CD8-positive, alpha-beta memory T cell (primary cell): ENCODE measurements at regions not wholly inside any gene's neighbourhood (a gene's known extent, or its start where the extent isn't known, plus 50 kb on each side); places are given as distances from the start of the nearest gene placed in this dataset.
A peak's percentile ranks its signal among the peaks of the same experiment; 100 is the strongest.
"Not testable (repeated sequence)": the region's sequence is repeated elsewhere in the genome, so short reads cannot be mapped to it uniquely, and the experiment has no call there.

Experiments used
- CTCF ChIA-PET: fragments of 350-600 bp; sonication (Branson Sonifier 250); formaldehyde crosslinking; loops from one replicate; lab custom pipeline; 2021; ENCODE audit warnings: antibody characterized with exemption; lab: Charles Lee
- POLR2A ChIA-PET: fragments of 350-600 bp; sonication (Branson Sonifier 250); formaldehyde crosslinking; loops from one replicate; lab custom pipeline; 2021; ENCODE audit warnings: antibody characterized with exemption; lab: Charles Lee
- DNase-seq, 5 donors: peaks; one replicate each; pipeline versions ENCODE4 v3.0.0 to v3.0.0-alpha.2; 2020 to 2022; ENCODE audit warnings: mixed read lengths in 1 of 5
- H3K27ac ChIP-seq: one replicate; pipeline ENCODE4 v1.7.0; 2013; ENCODE audit warnings: low read depth, mild to moderate bottlenecking, low read length, moderate library complexity
- H3K27me3 ChIP-seq: 2 replicates; pipeline ENCODE4 v1.7.0; 2013; ENCODE audit warnings: low read length, mild to moderate bottlenecking; ENCODE audit not compliant: insufficient read depth, poor library complexity, severe bottlenecking
- H3K36me3 ChIP-seq: 2 replicates; pipeline ENCODE4 v1.7.0; 2013; ENCODE audit warnings: mild to moderate bottlenecking, low read length, moderate library complexity; ENCODE audit not compliant: insufficient read depth
- H3K4me1 ChIP-seq: 2 replicates; pipeline ENCODE4 v1.7.0; 2013; ENCODE audit warnings: mild to moderate bottlenecking, low read length, moderate library complexity; ENCODE audit not compliant: insufficient read depth
- H3K4me3 ChIP-seq: 2 replicates; pipeline ENCODE4 v1.7.0; 2013; ENCODE audit warnings: mild to moderate bottlenecking, low read length
- H3K9me3 ChIP-seq: 2 replicates; pipeline ENCODE4 v1.7.0; 2013; ENCODE audit warnings: mild to moderate bottlenecking, low read length
- H3K27ac Mint-ChIP-seq, 8 donors: one replicate each; pipeline ENCODE4 v1.8.0; 2020 to 2021; ENCODE audit warnings: mixed read lengths in 8 of 8, mild to moderate bottlenecking in 6 of 8, inconsistent platforms in 3 of 8, moderate library complexity in 3 of 8
- H3K27me3 Mint-ChIP-seq, 2 donors: one replicate each; pipeline ENCODE4 v1.8.0; 2020 to 2021; ENCODE audit warnings: mixed read lengths in 2 of 2, mild to moderate bottlenecking in 1 of 2, moderate library complexity in 1 of 2
- H3K36me3 Mint-ChIP-seq, 3 donors: one replicate each; pipeline ENCODE4 v1.8.0; 2020 to 2021; ENCODE audit warnings: mixed read lengths in 3 of 3, inconsistent platforms in 1 of 3, mild to moderate bottlenecking in 1 of 3
- H3K4me1 Mint-ChIP-seq, 3 donors: one replicate each; pipeline ENCODE4 v1.8.0; 2020 to 2021; ENCODE audit warnings: mixed read lengths in 3 of 3, inconsistent platforms in 1 of 3, mild to moderate bottlenecking in 1 of 3
- H3K4me3 Mint-ChIP-seq, 7 donors: one replicate each; pipeline ENCODE4 v1.8.0; 2020 to 2021; ENCODE audit warnings: mixed read lengths in 7 of 7, mild to moderate bottlenecking in 6 of 7, moderate library complexity in 4 of 7, inconsistent platforms in 2 of 7
- H3K9me3 Mint-ChIP-seq, 5 donors: one replicate each; pipeline ENCODE4 v1.8.0; 2020 to 2022; ENCODE audit warnings: mixed read lengths in 5 of 5, mild to moderate bottlenecking in 3 of 5, moderate library complexity in 2 of 5, inconsistent platforms in 1 of 5

GRCh38 chr12:47610686-47611252 is 95.1 kb downstream of the RPAP3 start:
- no peak for DNase-seq
- Mint-ChIP-seq H3K27me3 (no peaks in the 10 kb centered on the region), H3K36me3 (peaks cover 8 to 57% (median 21%) of the 10 kb centered on the region in 3 donors), H3K4me1 (no peaks in the 10 kb centered on the region), H3K27ac (no peak overlapping the region), H3K4me3 (no peak overlapping the region), H3K9me3 (peaks cover 6 to 44% (median 38%) of the 10 kb centered on the region in 5 donors)
- POLR2A ChIA-PET: no interaction called here
- Histone ChIP-seq H3K4me1 (no peaks in the 10 kb centered on the region), H3K4me3 (no peak overlapping the region), H3K27me3 (no peaks in the 10 kb centered on the region), H3K27ac (no peak overlapping the region), H3K9me3 (no peaks in the 10 kb centered on the region), H3K36me3 (no peaks in the 10 kb centered on the region)
- CTCF ChIA-PET: no interaction called here

GRCh38 chr12:47609806-47610205 is 96.0 kb downstream of the RPAP3 start:
- Mint-ChIP-seq H3K4me1 (peaks cover 0 to under 1% (median 0%) of the 10 kb centered on the region in 3 donors), H3K9me3 (peaks cover 8 to 46% (median 37%) of the 10 kb centered on the region in 5 donors)

GRCh38 chr12:47608671-47609070 is 97.2 kb downstream of the RPAP3 start:
- H3K27me3 Mint-ChIP-seq, POLR2A ChIA-PET, H3K4me3 Mint-ChIP-seq, H3K27me3 ChIP-seq, DNase-seq, H3K27ac ChIP-seq, H3K27ac Mint-ChIP-seq, H3K4me3 ChIP-seq, H3K36me3 ChIP-seq, H3K4me1 Mint-ChIP-seq, H3K9me3 ChIP-seq, CTCF ChIA-PET, H3K4me1 ChIP-seq: not testable (repeated sequence)
- Mint-ChIP-seq H3K9me3 (peaks cover 7 to 39% (median 30%) of the 10 kb centered on the region in 5 donors), H3K36me3 (peaks cover 2 to 55% (median 16%) of the 10 kb centered on the region in 3 donors)

More at GRCh38 chr12:47609806-47610205, 96.0 kb downstream of the RPAP3 start:
- POLR2A ChIA-PET: no interaction called here
- H3K27me3 Mint-ChIP-seq: no peaks in the 10 kb centered on the region
- H3K4me3 Mint-ChIP-seq: no peak overlapping the region
- peaks cover 8 to 61% (median 21%) of the 10 kb centered on the region in 3 donors for H3K36me3 Mint-ChIP-seq
- no peak overlapping the region for H3K27ac ChIP-seq
- CTCF ChIA-PET: no interaction called here
- no peaks in the 10 kb centered on the region for H3K36me3 ChIP-seq
- H3K27ac Mint-ChIP-seq: no peak overlapping the region
- no peaks in the 10 kb centered on the region for H3K4me1 ChIP-seq
- no peak overlapping the region for H3K4me3 ChIP-seq
- DNase-seq: no peak
- no peaks in the 10 kb centered on the region for H3K9me3 ChIP-seq
- H3K27me3 ChIP-seq: no peaks in the 10 kb centered on the region

GRCh38 chr12:47604221-47604873 is 101.5 kb downstream of the RPAP3 start:
- Mint-ChIP-seq H3K27me3 (peaks cover 0 to 2% of the 10 kb centered on the region in 2 donors), H3K36me3 (peaks cover 2 to 31% (median 8%) of the 10 kb centered on the region in 3 donors), H3K4me3 (no peak overlapping the region), H3K9me3 (peaks cover 7 to 28% (median 16%) of the 10 kb centered on the region in 5 donors), H3K4me1 (peaks cover 0 to 3% (median 0%) of the 10 kb centered on the region in 3 donors), H3K27ac (no peak overlapping the region)
- no peak for DNase-seq
- ChIA-PET CTCF (interaction anchor here (1.3 to 1.6 kb wide), 2 partner anchors 12 to 32 kb away, joined by 3 to 4 read pairs; no protein-coding TSS in a partner anchor), POLR2A (no interaction called here)
- no peaks in the 10 kb centered on the region for H3K4me1 ChIP-seq
- no peak overlapping the region for H3K4me3 ChIP-seq
- H3K27ac ChIP-seq: no peak overlapping the region
- no peaks in the 10 kb centered on the region for H3K36me3 ChIP-seq
- H3K9me3 ChIP-seq: no peaks in the 10 kb centered on the region
- H3K27me3 ChIP-seq: no peaks in the 10 kb centered on the region

- H3K27ac ChIP-seq: no peak overlapping the region
Observed at GRCh38 chr12:47602949-47603558, 102.8 kb downstream of the RPAP3 start.

GRCh38 chr12:47602325-47602724 is 103.5 kb downstream of the RPAP3 start:
- DNase-seq: no peak
- H3K27ac Mint-ChIP-seq: no peak overlapping the region
- H3K4me3 Mint-ChIP-seq: no peak overlapping the region
- peaks cover 1 to 21% (median 7%) of the 10 kb centered on the region in 5 donors for H3K9me3 Mint-ChIP-seq
- peaks cover 0 to 3% (median 0%) of the 10 kb centered on the region in 3 donors for H3K4me1 Mint-ChIP-seq
- Histone ChIP-seq H3K4me1 (no peaks in the 10 kb centered on the region), H3K27ac (no peak overlapping the region), H3K4me3 (no peak overlapping the region), H3K9me3 (no peaks in the 10 kb centered on the region), H3K27me3 (no peaks in the 10 kb centered on the region), H3K36me3 (no peaks in the 10 kb centered on the region)
- H3K36me3 Mint-ChIP-seq: peaks cover 0 to 25% (median 5%) of the 10 kb centered on the region in 3 donors
- H3K27me3 Mint-ChIP-seq: peaks cover 0 to 2% of the 10 kb centered on the region in 2 donors
- CTCF ChIA-PET: no interaction called here
- POLR2A ChIA-PET: no interaction called here

More at GRCh38 chr12:47602949-47603558, 102.8 kb downstream of the RPAP3 start:
- no peaks in the 10 kb centered on the region for H3K36me3 ChIP-seq
- DNase-seq: no peak
- CTCF ChIA-PET: no interaction called here
- H3K27me3 ChIP-seq: no peaks in the 10 kb centered on the region
- H3K4me3 ChIP-seq: no peak overlapping the region
- Mint-ChIP-seq H3K4me3 (no peak overlapping the region), H3K4me1 (peaks cover 0 to 3% (median 0%) of the 10 kb centered on the region in 3 donors), H3K27ac (peak overlapping the region in 1 of 8 donors; percentile 52), H3K36me3 (peaks cover 2 to 32% (median 8%) of the 10 kb centered on the region in 3 donors), H3K9me3 (peaks cover 7 to 28% (median 12%) of the 10 kb centered on the region in 5 donors), H3K27me3 (peaks cover 0 to 2% of the 10 kb centered on the region in 2 donors)
- POLR2A ChIA-PET: no interaction called here
- H3K9me3 ChIP-seq: no peaks in the 10 kb centered on the region
- no peaks in the 10 kb centered on the region for H3K4me1 ChIP-seq

- no peak overlapping the region for H3K4me3 ChIP-seq
- H3K27ac Mint-ChIP-seq: no peak overlapping the region
- no peaks in the 10 kb centered on the region for H3K9me3 ChIP-seq
- POLR2A ChIA-PET: no interaction called here
- H3K4me1 Mint-ChIP-seq: peaks cover 0 to 3% (median 0%) of the 10 kb centered on the region in 3 donors
- peaks cover 0 to 10% (median 5%) of the 10 kb centered on the region in 5 donors for H3K9me3 Mint-ChIP-seq
- CTCF ChIA-PET: no interaction called here
- H3K36me3 Mint-ChIP-seq: peaks cover 0 to 16% (median 1%) of the 10 kb centered on the region in 3 donors
- H3K27me3 Mint-ChIP-seq: peaks cover 0 to 2% of the 10 kb centered on the region in 2 donors
- H3K27ac ChIP-seq: no peak overlapping the region
- no peaks in the 10 kb centered on the region for H3K36me3 ChIP-seq
- no peak for DNase-seq
- H3K4me1 ChIP-seq: no peaks in the 10 kb centered on the region
- H3K27me3 ChIP-seq: no peaks in the 10 kb centered on the region
- no peak overlapping the region for H3K4me3 Mint-ChIP-seq
Observed at GRCh38 chr12:47601071-47601470, 104.8 kb downstream of the RPAP3 start.

- Mint-ChIP-seq H3K4me1 (no peaks in the 10 kb centered on the region), H3K27ac (no peak overlapping the region), H3K27me3 (peaks cover 2 to 7% of the 10 kb centered on the region in 2 donors), H3K4me3 (no peak overlapping the region), H3K36me3 (peaks cover 0 to 2% (median 0%) of the 10 kb centered on the region in 3 donors), H3K9me3 (no peaks in the 10 kb centered on the region)
- ChIA-PET POLR2A (no interaction called here), CTCF (no interaction called here)
- Histone ChIP-seq H3K27ac (no peak overlapping the region), H3K36me3 (no peaks in the 10 kb centered on the region), H3K27me3 (no peaks in the 10 kb centered on the region), H3K9me3 (no peaks in the 10 kb centered on the region), H3K4me1 (no peaks in the 10 kb centered on the region), H3K4me3 (no peak overlapping the region)
- no peak for DNase-seq
Observed at GRCh38 chr12:47591795-47592194, 114.0 kb downstream of the RPAP3 start.
